ENCODE measurements at regions not wholly inside any gene's neighbourhood (a gene's known extent, or its start where the extent isn't known, plus 50 kb on each side); places are given as distances from the start of the nearest gene placed in this dataset.
"Not testable (repeated sequence)": the region's sequence is repeated elsewhere in the genome, so short reads cannot be mapped to it uniquely, and the experiment has no call there.

- no peak for ATAC-seq
Measured at GRCh38 chr11:34001557-34002064, 49.9 kb upstream of the CAPRIN1 start.

DNA sequence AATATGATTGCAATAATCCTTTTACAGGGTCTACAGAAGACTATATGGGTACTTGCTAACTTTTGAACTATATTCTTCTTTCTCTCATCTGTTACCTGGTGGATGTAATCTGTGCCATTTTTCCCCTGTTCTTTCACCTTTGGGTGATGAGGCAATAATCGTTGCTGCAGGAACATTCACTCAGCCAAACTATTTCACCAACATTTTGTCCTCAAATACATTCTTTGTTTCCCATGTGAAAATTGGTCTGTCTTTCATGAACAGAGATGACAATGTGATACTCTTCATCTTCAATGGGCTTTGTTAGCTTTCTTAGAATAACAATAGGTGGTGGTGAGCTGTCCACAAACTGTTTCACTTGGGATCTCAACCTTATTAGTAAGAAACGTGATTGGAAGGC lies 52.1 kb upstream of the CAPRIN1 start:
- no peak for ATAC-seq

DNA sequence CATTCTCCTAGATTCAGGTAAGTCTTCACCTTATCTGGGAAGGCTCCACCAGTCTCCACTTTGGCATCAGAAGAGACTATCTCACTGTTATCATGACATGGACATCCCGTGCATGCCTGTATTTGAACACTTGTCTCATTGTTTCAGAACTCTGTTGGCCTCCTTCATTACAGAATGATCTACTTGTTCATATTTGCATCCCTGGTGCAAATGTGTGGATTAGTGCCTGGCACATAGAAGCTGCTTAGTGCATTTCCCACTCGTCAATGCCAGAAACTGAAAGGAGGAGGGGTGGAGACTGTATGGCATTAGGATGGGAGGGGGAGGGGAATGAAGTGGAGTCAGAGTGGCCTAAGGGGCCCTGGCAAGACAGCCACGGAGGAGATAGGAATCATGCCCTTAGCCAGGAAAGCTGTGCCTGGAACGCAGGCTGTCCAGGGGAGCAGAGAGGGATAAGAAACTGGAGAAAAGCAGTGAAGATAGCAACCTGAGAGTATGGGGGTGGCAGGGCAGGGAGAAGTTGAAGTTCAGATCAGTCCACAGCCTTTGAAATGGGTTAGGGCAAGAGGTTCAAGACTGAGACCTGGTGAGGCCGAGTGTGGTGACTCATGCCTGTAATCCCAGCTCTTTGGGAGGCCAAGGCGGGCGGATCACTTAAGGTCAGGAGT lies 53.8 kb upstream of the CAPRIN1 start:
- peak; percentile 34 for ATAC-seq

GRCh38 chr11:33996498-33997454 lies 54.8 kb upstream of the CAPRIN1 start:
- ATAC-seq = peak; percentile 95

DNA sequence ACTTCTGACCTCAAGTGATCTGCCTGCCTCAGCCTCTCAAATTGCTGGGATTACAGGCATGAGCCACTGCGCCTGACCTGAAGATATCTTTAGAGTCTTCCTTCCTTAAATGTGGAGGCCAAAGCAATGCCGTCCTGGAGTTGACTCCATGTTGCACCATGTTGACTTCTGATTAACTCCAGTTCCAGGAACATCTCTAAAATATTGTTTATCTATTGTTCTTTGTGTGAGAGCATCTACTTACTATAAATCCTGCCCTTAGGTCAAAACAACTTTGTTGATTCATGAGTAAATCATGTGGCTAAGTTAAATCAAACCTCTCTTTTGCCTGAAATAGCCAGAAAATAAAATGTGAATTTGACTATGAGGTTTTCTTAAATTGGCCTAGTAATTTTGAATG lies 56.6 kb upstream of the CAPRIN1 start:
- no peak for ATAC-seq

- ATAC-seq = not testable (repeated sequence)
Measured at GRCh38 chr11:33991136-33991535, 60.4 kb upstream of the CAPRIN1 start.

GRCh38 chr11:33990131-33990530 lies 61.4 kb upstream of the CAPRIN1 start:
- ATAC-seq = not testable (repeated sequence)

- no peak for ATAC-seq
Measured at GRCh38 chr11:33989461-33989860, 62.1 kb upstream of the CAPRIN1 start.

DNA sequence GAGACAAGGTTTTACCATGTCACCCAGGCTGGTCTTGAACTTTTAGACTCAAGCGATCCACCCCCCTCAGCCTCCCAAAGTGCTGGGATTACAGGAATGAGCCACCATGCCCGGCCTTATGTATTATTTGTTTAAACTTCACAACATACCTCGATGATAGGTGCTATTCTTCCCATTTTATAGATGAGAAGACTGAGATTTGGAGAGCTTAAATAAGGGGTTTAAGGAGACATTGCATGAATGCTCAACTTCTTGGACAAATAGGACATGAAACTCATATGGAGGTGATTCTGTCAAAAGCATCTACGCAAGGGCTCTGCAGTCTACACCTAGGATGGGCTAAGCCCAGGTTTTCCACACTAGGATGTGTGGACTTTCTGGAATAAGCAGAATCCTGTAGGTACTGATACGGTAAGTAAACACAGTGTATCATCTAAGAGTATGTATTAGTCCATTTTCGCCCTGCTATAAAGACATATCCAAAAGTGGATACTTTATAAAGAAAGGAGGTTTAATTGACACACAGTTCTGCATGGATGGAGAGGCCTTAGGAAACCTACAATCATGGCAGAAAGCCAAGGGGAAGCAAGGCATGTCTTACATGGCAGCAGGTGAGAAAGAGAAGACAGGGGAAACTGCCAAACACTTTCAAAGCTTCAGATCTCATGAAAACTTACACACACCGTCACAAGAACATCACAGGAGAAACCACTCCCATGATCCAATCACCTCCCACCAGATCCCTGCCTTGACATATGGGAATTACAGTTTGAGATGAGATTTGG lies 62.8 kb upstream of the CAPRIN1 start:
- peak; percentile 47 for ATAC-seq

- ATAC-seq = peak; percentile 72
Measured at GRCh38 chr11:33987975-33988580, 63.5 kb upstream of the CAPRIN1 start.

DNA sequence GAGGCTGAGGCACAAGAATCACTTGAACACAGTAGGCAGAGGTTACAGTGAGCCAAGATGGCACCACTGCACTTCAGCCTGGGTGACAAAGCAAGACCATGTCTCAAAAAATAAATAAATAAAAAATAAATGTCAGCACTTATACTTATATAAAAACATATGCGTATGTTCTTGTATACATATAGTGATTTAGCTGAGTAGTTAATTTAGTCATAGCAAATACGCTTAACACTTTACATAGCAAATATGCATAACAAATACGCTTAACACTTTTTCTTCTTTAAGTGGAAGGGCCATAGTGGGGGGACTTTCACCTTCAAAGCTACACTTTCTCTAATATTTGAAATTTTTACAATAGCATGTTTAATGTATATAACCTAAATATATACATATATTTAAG lies 64.0 kb upstream of the CAPRIN1 start:
- ATAC-seq = no peak

DNA sequence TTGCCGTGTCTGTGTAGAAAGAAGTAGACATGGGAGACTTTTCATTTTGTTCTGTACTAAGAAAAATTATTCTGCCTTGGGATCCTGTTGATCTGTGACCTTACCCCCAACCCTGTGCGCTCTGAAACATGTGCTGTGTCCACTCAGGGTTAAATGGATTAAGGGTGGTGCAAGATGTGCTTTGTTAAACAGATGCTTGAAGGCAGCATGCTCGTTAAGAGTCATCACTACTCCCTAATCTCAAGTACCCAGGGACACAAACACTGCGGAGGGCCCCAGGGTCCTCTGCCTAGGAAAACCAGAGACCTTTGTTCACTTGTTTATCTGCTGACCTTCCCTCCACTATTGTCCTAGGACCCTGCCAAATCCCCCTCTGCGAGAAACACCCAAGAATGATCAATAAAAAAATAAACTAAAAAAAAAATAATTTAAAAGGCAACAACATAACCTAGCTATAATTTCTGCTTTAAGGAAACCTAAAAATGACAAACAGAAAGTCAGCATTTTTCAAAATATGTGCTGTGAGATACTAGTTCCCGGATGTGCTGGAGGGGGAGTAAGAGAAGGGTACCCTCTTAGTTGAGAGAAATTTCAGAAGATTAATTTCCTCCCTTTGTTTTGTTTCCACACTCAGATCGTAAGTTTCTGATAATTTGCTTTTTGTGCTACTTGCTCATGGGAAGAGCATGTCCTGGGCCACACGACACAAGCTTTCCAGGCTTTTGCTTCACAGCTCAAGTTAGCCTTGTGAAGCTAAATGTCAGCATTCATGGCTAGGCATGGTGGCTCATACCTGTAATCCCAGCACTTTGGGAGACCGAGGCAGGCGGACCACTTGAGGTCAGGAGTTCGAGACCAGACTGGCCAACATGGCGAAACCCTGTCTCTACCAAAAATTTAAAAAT lies 64.7 kb upstream of the CAPRIN1 start:
- ATAC-seq = not testable (repeated sequence)

DNA sequence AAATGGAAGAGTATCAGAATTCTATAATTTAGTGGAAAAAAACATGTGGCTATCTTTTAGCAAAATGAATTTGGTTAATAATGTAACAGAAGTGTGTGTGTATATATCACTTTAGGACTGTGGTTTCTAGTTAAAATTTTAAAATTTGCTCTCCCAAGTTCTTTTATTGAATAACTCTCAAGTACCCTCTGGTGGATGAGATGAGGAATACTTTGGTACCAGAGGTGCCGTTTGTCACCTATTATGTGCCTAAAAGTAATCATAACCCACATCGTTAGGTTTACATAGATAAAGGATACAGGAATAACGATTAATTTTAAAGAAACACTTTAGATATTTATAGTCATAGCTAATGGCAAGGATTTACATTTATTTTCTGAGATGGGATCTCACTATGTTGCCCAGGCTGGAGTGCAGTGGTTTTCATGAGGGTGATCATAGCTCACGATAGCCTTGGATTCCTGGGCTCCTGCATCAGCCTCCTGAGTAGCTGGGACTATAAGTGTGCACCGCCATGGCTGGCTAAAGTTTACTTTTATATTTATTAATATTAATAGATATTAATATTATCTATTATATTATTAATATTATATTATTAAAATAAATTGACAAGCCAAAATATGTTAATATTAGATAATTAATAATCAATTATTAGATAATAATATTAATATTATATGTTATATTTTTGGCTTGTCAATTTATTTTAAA lies 66.7 kb upstream of the CAPRIN1 start:
- ATAC-seq = no peak

- ATAC-seq = no peak
Measured at GRCh38 chr11:33982661-33983060, 68.9 kb upstream of the CAPRIN1 start.

- peak; percentile 88 for ATAC-seq
Measured at GRCh38 chr11:33980897-33981296, 70.6 kb upstream of the CAPRIN1 start.

GRCh38 chr11:33978376-33978775 lies 73.2 kb upstream of the CAPRIN1 start:
- ATAC-seq = no peak

- no peak for ATAC-seq
Measured at GRCh38 chr11:33977676-33978075, 73.9 kb upstream of the CAPRIN1 start.

- ATAC-seq = no peak
Measured at GRCh38 chr11:33976495-33977199, 74.9 kb upstream of the CAPRIN1 start.

GRCh38 chr11:33974804-33975203 lies 76.7 kb upstream of the CAPRIN1 start:
- no peak for ATAC-seq

GRCh38 chr11:33971530-33971929 lies 79.7 kb upstream of the LMO2 start:
- not testable (repeated sequence) for ATAC-seq

Measured in esophagus mucosa (tissue), 1 donor.